Germinal center (tissue), 1 donor: ENCODE measurements at regions not wholly inside any gene's neighbourhood (a gene's known extent, or its start where the extent isn't known, plus 50 kb on each side); places are given as distances from the start of the nearest gene placed in this dataset.

ENCODE experiments used
- DNase-seq: peaks from one replicate; pipeline ENCODE4 v3.0.0; 2012; ENCODE audit warnings: mixed read lengths, low spot score

DNA sequence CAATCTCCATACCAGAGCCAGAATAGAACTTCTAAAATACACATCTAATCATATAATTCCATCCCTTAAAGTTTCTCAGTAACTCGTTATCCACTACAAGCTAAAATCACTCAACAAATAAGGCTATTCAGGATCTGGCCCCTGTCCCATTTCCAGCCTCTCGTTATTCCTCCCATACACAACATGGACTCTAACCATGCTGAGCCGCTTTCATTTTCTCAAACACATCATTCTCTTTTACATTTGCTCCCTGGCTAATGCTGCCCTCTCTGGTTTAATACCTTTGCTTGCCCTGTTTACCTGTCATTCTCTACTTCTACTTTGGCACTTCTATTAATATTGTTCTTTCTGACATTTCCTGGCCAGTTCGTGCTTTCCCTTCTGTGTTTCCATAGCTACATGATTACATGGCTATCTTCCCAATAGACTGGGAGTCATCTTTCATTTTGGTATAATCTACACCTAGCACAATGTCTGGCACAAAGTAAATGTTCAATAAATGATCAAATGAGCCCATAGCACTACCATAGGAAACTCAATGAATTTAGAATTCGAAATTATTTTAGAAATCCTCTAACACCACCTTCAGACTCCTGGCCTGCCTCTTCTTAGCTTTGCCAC lies 163.6 kb upstream of the VRK2 start:
- DNase-seq, result no peak

DNA sequence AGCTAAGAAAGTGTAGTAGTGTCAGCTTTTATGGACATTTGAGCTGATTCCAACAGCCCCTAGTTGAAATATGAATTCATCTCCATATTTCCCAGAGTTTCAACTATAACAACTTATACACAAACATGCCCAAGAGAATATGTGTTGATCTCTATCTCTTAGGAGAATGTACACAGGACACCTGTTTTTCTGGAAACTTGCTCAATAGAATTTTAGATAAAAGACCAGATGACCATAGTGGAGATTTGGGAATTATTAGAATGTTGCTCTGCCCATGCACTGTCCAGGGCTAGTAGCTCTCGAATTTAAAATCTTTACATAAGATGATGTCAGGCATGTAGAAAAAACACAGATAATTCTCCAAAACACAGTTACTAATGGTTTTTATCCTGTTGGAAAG lies 162.3 kb upstream of the VRK2 start:
- DNase-seq, result no peak

DNA sequence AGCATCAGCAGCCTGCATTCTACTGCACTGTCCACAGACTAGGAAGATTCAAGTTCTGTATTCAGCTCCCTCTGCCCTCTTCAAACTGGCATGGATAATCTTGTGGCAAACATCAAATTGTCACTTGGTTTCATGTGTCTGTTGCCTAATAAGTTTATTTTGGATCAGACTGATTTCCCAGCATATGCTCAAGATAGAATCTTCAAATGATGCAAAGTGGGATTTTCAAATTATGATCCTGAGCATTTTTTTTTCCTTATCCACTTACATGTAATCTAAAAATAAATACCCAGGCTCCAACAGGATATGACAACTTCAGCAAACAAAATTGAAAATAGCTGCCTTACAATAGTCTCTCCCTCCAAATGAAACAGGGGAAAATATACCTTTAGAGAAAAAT lies 160.9 kb upstream of the VRK2 start:
- no peak for DNase-seq

DNA sequence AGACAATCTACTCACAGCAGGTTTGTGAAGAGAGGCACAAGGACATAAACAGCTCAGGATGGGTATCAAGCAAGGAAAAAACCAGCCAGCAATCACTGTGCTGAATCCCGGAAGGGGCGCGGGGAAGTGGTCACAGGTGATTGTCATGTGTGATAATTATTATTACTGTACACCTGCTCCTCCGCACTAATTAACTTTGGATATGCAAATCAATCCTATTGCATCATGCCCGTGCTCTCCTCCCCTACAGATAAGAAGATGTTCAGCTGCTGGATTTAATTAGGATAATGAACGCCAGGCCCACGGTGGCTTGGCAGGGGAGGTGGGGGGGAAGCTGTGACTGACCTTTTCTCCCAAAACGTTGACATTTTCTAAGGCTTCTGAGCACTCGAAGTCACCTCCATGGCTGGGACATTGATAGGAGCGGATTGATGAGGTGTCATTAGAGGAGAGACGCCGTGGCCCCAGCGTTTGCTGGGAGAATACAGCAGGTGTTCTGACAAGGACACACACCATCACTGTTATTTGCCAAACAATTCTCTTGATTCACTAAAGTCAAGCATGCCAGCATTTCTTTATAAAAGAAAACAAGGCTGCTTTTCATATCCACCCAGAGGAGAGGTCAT lies 160.3 kb upstream of the VRK2 start:
- DNase-seq, result no peak

DNA sequence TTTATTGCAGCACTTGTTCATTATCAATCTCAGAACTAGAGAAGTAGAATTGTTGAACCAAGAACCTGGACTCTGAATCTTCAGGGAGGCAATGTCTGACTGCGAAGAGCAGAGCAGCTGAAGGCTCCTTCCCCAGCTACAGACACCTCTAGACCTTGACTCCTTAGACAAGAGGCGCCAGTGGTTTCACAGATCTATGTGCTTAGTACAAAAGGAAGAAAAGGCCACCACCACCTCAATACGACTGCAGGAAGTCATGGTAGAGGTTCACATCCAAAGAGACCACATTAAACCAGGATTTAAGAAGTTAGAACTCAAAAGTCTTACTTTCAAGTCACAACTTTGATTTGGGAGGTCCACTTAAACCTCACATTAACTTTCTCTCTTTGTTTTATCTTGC lies 158.1 kb upstream of the VRK2 start:
- DNase-seq, result no peak

DNA sequence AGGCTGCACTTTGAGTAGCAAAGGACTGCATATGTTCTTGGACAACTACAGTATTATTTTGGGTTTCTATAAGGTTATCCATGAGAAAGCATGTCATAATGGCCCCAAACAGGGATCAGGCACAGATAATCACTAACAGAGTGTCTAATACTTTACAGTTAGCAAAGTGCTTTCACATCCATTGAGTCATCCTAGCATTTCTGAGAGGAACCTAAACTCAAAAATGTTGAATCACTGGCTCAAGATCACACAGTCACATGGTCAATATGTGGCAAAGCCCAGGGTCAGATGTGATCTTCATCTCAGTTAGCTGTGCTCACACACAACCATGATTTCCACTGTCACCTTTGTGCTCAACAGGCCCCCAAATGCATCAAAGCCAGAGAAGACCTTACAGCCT lies 156.1 kb upstream of the VRK2 start:
- DNase-seq, result no peak

DNA sequence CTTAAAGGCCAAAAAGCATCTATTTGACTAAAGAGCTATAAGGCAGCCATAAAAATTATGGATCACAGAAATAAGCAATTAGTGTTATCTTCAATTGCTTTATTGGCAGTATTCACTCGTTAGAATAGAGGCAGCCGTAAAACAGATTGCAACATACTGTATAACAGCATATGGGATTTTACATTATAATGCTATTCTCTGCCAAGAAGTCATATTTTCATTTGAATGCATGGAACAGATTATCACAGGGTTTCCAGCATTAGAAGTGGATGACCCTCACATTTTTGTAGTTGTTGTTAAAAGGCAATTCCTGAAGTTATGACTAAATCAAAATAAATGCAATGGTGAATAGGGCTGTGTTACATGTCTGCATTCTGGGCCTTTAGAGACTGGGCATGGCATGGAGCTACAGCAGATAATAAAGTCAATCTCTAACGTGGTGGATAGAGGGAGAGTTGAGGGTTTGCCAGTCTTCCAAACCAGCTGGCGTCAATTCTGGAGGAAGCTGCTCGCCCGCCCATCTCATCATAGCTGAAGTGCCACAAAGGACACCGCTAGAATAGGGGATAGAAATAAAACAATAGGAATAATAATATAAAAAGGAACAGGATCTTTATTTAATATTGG lies 155.4 kb upstream of the VRK2 start:
- DNase-seq, result no peak

DNA sequence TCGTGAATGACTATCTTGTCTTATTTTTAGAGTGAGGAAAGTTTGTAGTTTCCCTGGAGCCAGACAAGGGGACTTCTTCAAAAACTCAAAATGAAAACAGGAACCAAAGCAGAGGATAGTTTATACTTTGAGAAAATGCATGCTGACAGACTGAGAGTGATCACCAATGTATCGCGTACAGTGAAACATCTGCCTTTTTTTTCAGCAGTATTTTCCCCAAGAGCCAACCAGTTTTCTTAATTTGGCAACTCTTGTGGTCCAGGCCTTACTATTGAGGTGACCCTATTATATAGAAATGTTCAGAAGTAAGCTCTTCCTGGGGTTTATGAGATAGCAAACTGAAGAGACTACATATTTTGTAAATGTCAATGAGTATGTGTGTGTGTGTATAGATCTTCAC lies 153.7 kb upstream of the VRK2 start:
- DNase-seq, result no peak

DNA sequence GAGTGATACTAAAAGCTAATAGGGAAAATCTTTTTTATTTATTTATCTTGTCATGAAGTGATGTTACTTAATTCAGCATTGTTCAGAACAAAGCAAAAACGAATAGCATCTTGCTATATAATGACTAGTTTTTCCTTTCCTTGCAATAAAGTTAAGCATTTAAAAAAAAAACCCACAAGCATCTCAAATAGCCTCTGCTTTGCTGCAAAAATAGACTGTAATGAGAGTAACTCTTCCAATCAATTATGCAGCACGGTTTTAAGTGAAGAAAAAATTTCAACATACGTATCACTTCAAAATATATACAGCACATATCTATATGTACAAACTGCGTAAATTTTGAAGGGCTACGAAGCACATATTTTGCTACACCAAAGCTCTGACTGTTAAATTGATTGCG lies 153.3 kb upstream of the VRK2 start:
- DNase-seq, result no peak

DNA sequence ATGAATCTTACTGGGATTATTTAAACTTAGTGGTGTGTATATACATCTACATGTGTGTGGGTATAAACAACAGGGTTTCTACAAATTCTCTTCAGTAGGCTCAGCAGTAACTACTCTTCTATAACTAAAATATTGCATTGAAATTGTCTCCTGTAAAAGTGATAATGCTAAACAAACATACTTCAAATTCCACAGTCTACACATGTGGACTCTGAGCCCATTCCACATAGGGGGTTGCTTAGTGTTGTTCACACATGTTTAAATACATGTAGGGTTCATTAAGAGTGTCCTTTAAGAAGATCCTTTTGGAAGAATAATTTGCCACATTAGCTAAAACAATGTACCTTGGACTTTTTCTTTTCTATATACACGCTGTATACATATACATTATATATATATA lies 152.8 kb upstream of the VRK2 start:
- no peak for DNase-seq

DNA sequence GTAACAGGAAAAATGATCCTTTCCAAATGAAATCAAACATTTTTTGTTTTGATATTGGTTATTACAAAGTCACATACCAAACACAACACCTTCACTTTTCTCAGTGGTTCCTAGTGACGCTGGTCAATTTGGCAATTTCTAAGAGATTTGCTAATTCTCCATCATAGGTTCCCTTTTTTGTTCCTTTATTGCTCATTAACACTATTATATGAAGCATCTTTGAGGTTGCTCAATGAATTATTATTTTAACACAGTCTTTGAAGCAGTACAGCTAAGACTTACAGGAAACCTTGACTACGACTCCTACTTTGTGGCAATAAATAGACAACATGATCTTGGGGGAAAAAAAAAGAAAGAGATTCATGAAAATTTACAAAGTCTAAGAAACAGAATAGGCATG lies 152.2 kb upstream of the VRK2 start:
- no peak for DNase-seq

DNA sequence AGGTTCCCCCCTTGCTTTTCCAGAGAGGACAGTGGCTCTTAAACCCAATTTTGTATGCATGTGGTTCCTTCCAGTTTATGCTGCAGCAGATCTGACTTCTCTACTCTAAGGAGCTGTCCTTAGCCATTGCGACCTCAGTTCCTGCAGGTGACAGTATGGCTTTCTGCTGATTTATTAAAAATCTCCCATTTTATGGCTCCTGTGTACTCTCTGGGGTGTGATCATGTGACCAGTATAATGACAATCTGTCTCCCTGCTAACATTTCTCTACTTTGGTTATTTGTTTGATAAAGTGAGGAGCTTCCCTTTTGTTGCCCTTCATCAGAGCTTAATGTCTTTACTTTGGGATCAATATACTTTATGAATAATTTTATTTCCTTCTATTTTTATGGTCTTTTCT lies 148.7 kb upstream of the VRK2 start:
- DNase-seq, result no peak

DNA sequence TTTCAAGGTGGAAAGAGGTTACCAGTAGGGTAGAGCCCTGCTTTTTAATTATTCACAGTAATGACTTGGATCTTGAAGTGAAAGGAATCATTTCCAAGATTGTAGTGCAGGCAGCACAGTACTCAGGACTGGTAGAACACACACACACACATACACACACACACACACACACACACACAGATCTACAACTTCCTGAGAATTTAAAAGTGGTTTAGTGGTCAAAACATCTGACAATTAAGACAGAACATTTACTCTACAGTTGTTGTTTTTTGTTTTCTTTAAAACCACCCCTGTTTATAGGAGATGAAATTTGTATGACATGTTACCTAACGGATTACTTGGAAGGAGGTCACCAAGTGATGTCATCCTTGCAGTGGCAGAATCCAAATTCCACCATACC lies 146.7 kb upstream of the VRK2 start:
- no peak for DNase-seq

DNA sequence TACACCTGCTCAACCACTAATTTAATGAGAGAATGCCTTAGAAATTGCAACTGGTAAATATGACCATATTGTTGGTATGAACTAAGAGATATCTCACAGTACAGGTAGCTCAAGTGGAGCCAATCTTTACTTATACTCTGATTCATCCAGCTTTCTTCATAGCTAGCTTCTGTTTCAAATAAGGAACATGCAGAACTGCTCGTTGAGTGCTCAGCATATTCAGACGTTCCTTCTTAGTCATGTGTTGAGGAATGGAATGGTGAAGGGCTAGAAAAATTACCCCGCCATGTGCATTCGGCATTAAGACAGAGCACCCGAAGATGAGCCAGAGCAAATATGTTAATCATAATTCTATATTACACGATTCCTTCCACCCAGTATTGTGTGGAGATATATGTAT lies 144.0 kb upstream of the VRK2 start:
- DNase-seq, result no peak

DNA sequence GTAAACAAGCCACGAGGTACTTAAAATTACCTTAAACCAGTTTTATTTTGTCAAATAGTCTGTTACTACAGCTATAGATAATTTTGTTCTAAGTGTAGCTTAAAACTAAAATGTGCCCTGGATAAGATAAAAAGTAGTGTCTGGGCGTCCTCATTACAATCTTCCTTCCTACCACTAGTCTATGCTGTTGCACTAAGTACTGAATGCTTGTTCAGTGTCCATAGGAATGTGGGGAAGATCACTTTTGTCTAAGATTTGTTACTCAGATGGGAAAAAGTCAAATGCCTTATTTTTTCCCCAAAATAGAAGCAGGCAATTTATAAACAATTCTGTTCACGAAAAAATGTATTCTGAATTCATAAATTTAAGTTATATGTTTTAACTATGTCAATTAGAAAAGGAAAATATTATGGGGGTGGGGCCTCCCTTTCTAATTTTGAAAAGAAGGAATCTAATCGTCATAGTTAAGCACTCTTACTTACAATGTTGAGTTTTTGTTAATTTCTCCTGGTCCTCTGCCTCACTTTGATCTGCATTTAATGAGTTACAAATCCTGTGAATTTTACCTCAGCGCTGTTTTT lies 140.4 kb upstream of the VRK2 start:
- peak; percentile 38 for DNase-seq

DNA sequence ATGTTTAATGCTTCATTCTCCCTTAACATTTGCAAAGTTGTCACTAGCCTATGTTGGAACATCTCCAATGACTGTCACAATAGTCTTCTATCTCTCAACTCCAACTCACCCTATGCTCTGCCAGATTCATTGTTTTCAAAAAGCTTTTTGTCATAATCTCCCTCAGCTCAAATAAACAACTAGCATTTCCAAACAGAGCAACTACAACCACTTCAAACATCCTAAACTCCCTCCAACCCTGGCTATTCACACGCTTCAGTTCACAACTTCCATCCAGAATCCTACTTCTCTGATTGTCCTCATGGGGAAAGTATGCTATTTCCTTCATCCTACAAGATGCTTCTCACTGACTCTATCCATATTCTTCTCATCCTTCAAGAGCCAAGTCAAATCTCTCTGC lies 139.2 kb upstream of the VRK2 start:
- DNase-seq, result no peak

DNA sequence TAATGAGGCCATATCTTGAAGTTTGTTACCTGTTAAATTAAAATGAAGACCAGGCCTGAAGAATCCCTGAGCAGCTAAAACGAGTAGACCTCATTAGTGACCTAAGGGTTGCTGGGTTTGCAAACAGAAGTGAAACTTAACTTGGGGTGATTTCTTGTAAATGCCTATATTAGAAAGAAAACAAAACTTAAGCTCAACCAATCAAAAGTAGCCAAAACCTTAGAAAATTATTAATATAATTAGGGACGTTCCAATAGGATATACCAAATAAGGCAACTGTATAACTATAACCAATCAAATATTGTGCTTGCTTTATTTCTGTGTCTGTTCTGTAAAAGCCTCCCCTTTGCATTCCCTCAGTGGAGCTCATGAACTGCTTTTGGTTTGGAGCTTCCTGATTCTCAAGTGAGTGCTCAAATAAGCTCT lies 137.9 kb upstream of the VRK2 start:
- DNase-seq, result peak; percentile 4

DNA sequence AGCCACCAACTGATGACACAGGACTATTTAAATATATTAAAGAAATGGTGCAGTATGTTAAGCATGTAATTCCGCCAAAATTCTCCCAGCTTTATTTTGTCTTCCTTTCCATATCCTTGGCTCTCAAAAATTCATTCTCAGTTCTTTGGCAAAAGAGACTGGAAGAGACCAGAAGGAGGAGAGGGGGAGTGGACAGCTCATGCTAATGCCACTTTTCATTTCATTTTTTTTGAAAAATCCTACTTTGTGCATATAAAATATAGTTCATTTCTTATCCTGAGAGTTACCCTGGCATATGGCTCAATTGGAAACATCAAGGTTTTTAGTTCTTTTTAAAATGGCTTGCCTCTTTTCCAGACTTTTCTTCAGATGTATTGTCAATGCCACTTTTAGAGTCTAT lies 128.5 kb upstream of the VRK2 start:
- no peak for DNase-seq

DNA sequence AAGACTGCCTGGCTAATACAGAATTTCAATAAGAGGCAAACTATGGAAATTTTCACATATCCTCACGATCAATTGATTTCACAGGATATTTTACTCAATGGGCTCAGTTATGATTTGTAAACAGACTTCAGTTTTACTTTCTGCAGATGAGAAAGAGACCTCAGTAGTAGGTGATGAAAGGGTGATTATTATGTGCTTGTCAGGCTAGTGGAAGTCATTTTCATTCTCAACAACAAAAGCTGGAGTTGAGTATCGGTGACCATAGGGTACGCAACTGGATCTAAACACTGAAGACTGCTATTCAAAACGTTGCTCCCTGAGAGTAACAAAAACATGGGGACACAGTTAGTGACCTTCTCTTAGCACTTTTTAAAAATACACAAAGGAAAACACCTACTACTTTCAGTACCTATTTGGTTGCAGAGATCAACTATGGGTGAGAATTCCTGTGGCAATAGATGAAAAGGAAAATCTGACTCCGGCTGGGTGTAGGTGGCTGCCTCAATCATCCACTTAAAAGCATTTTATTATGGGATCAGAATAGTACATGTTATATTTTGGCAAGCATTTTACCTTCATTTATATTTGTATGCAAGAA lies 126.2 kb upstream of the VRK2 start:
- DNase-seq, result no peak

DNA sequence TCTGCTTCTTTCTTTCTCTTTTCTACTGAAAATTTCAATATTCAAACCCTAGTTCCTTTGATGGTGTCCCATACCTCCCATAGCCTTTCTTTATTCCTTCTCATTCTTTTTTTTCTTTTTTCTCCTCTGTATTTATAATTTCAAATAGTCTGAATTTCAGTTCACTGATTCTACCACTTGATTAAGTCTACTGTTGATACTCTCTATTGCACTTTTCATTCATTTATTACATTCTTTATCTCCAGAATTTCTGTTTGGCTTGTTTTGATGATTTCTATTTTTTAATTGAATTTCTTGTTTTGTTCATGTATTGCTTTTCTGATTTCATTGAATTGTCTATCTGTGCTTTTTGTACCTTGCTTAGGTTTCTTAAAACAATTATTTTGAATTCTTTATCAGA lies 111.9 kb upstream of the VRK2 start:
- no peak for DNase-seq

DNA sequence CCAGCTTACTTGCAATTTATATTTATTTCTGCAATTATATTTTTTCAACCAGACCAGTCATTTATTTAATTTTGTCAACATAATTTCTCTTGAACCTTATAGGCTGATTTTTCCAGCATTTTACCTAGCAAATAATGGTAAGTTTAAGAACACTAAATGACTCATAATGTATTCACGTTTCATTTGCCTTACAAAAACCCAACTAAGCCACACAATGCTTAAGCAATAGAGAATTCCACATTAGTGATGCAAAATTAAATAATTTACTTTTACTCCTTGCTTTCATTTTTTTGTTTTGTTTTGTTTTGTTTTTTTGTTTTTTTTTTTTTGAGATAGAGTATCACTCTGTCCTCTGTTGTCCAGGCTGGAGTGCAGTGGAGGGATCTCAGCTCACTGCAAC lies 110.4 kb upstream of the VRK2 start:
- no peak for DNase-seq

DNA sequence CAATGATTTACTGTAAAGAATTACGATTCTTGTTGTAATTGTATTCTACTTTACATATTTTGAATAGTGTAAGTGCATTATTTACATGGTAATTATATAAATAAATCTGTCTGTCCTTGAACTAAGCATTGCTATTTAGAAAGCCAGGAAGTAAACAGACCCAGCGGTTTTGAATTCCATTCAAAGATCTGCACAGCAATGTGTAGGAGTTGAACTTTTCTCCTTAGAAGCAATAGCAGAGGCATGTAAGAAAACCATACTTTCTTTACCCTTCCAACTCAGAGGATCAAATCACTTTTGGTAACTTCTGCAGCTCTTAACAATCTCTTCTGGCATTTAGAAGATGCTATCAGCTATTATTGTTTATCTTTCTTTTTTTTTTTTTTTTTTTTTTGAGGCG lies 109.2 kb upstream of the VRK2 start:
- no peak for DNase-seq

DNA sequence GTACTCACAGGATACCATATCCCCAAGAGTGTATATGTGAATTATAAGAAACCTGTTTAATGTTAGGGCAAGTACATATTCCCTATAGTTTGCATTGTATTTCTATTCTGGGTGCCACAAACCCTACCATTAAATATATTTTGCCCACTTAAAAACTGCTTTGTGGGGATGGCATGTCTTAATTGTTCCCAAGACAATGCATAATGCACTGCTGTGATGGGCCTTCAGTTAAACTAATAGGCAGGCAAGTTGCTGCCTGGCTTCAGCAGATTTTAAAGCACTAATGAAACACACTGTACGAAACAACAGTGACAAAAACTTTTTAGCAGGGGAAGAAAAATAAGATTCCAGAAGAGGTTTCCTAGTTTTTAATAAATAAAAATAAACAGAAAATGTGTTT lies 104.8 kb upstream of the VRK2 start:
- DNase-seq, result no peak
